ENCODE measurements at regions not wholly inside any gene's neighbourhood (a gene's known extent, or its start where the extent isn't known, plus 50 kb on each side); places are given as distances from the start of the nearest gene placed in this dataset.

DNA sequence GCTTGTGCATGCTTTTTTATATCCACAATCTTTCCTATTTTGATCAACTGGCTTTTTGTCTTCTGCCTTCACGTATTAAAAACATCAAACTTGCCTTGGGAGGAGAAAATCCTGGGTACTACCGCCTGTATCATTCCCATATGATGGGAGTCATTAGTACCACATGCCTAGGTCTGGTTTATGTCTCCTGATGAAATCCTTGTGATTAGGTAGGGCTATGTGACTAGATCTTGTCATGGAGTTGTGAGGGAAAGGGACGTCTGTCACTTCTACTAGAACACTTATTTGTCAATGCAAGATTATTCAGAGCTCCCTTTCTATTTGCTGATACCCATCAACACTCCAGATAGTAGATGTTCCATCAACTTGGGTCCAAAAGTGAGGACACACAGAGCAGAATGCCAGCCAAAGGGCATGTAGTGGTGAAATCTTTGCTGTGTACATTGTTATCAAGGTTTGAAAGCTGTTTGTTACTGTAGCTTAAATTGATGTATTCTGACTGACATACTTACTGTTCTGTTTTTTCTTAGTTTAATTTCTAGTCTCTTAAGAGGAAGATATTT, 621.8 kb upstream of the NR5A2 start:
- Histone ChIP-seq H3K27ac (no peak overlapping the region), H3K27me3 (no peaks in the 10 kb centered on the region), H3K4me3 (no peak overlapping the region), H3K4me1 (no peaks in the 10 kb centered on the region), H3K36me3 (replicated peaks in 1 of 2; ENCODE audit: insufficient read depth in 1 of 2, low read depth in 2 of 2) (no peaks in the 10 kb centered on the region), H3K9me3 (no peaks in the 10 kb centered on the region)
- intact Hi-C loops (cut with DNase I): no loop called here
- ATAC-seq (no peak), DNase-seq (no peak)
- TF ChIP-seq, protein P1, sequence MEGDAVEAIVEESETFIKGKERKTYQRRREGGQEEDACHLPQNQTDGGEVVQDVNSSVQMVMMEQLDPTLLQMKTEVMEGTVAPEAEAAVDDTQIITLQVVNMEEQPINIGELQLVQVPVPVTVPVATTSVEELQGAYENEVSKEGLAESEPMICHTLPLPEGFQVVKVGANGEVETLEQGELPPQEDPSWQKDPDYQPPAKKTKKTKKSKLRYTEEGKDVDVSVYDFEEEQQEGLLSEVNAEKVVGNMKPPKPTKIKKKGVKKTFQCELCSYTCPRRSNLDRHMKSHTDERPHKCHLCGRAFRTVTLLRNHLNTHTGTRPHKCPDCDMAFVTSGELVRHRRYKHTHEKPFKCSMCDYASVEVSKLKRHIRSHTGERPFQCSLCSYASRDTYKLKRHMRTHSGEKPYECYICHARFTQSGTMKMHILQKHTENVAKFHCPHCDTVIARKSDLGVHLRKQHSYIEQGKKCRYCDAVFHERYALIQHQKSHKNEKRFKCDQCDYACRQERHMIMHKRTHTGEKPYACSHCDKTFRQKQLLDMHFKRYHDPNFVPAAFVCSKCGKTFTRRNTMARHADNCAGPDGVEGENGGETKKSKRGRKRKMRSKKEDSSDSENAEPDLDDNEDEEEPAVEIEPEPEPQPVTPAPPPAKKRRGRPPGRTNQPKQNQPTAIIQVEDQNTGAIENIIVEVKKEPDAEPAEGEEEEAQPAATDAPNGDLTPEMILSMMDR (IDR thresholded peaks at IDR 0.05): no peak
- TF ChIP-seq POLR2A (IDR thresholded peaks at IDR 0.05): no peak
- 61 to 63% methylated on average over 3 of the region's 3 CpGs for WGBS, 2 donors

DNA sequence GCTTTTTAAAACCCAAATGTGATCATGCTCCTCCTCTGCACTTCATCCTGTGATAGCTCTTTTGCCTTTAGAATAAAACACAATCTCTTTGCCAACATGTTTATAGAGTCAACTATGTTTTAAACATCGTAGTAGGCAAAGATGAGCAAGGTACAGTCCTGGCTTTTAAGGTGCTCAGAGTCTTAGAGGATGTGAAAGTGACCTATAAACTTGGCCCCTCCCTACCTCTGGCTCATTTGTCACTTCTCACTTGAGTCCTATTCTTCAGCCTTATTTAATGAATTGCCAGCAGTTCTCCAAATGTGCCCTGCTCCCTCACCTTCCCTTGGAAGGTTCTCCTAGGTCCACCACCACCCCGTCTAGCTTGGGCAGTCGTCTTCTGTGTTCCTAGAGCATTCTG, 617.0 kb upstream of the NR5A2 start:
- Histone ChIP-seq H3K27me3 (no peaks in the 10 kb centered on the region), H3K4me3 (no peak overlapping the region), H3K27ac (no peak overlapping the region), H3K9me3 (no peaks in the 10 kb centered on the region), H3K4me1 (no peaks in the 10 kb centered on the region), H3K36me3 (replicated peaks in 1 of 2; ENCODE audit: insufficient read depth in 1 of 2, low read depth in 2 of 2) (no peaks in the 10 kb centered on the region)
- ATAC-seq (no peak), DNase-seq (no peak)
- TF ChIP-seq, protein P1 (IDR thresholded peaks at IDR 0.05): no peak
- TF ChIP-seq POLR2A (IDR thresholded peaks at IDR 0.05): no peak
- WGBS, 2 donors: 68 to 76% methylated on average over 3 of the region's 3 CpGs
- intact Hi-C loops (cut with DNase I): no loop called here

DNA sequence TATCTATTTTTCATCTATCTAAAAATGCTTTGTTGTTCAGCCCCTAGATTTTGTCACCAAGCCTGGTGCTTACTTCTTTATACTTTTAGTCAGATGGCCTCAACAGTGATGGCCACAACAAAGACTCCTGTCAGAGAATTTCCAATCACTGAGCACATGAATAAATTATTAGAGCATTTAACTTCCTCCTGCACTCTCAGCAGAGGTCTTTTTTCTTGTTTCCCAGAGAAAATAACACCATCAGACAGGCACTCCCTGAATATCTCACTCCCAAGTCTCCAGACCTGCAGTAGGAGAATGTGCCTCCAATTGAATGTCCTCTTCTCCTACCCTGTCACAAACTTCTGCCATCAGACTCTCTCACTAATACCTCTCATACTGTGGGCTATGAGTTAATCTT, 616.0 kb upstream of the NR5A2 start:
- H3K4me1 ChIP-seq: no peaks in the 10 kb centered on the region
- DNase-seq: no peak
- no peak overlapping the region for H3K27ac ChIP-seq
- H3K9me3 ChIP-seq: no peaks in the 10 kb centered on the region
- intact Hi-C loops (cut with DNase I): no loop called here
- TF ChIP-seq, protein P1 (IDR thresholded peaks at IDR 0.05): no peak
- no peak for TF ChIP-seq POLR2A (IDR thresholded peaks at IDR 0.05)
- ATAC-seq: no peak
- no peaks in the 10 kb centered on the region for H3K27me3 ChIP-seq
- H3K36me3 ChIP-seq (replicated peaks in 1 of 2; ENCODE audit: insufficient read depth in 1 of 2, low read depth in 2 of 2): no peaks in the 10 kb centered on the region
- no peak overlapping the region for H3K4me3 ChIP-seq

DNA sequence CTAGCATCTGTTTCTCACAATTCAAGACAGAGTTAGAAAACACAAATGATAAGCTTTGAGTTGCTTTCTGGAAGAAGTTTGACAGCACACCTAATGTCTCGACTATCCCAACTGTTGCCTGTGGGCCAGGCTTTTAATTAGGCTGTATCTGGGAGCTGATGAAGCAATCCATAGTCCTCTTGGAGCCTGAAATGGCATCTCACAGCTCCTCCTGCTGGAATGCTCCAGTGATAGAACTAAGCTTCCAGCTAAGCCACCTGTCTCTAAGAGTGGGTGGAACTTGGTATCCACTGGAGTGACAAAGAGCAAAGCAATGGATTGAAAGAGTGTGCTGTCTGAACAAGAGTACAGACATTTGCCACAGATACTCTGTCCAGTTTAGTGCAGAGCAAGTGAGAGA, 605.3 kb upstream of the NR5A2 start:
- Histone ChIP-seq H3K36me3 (replicated peaks in 1 of 2; ENCODE audit: insufficient read depth in 1 of 2, low read depth in 2 of 2) (no peaks in the 10 kb centered on the region), H3K4me1 (no peaks in the 10 kb centered on the region), H3K4me3 (no peak overlapping the region), H3K27ac (no peak overlapping the region), H3K27me3 (no peaks in the 10 kb centered on the region), H3K9me3 (no peaks in the 10 kb centered on the region)
- TF ChIP-seq, protein P1 (IDR thresholded peaks at IDR 0.05): peak in 2 of 7 experiments; percentile 18 to 24
- TF ChIP-seq POLR2A (IDR thresholded peaks at IDR 0.05): no peak
- intact Hi-C loops (cut with DNase I): no loop called here
- WGBS, 2 donors: 29 to 38% methylated on average over 1 of the region's 1 CpG
- ATAC-seq: no peak
- peak in 2 of 4 donors; percentile 2 to 7 for DNase-seq

DNA sequence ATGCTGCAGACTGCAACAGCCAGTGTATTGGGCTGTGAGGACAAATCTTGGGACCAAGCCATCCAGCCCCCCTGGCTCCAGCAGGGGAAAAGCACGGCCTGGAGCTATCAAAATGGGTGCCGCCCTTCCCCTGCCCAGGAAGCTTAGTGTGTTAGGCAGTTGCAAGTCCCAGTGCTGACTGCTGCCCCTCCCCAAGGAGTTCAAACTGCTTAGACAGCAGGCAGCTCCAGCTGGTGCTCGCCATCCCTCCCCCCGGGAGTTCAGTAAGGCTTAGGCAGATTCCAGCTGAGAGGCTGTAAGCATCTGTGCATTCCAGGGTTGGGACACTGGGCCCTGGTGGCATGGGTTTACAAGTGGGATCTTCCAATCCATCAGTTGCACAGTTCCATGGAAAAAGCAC, 579.6 kb upstream of the NR5A2 start:
- TF ChIP-seq, protein P1 (IDR thresholded peaks at IDR 0.05): no peak
- no peak for TF ChIP-seq POLR2A (IDR thresholded peaks at IDR 0.05)
- Histone ChIP-seq H3K27ac (peak overlapping the region; percentile 61 to 85 (median 76)), H3K4me3 (no peak overlapping the region), H3K4me1 (peaks cover 32% of the 10 kb centered on the region), H3K36me3 (replicated peaks in 1 of 2; ENCODE audit: insufficient read depth in 1 of 2, low read depth in 2 of 2) (no peaks in the 10 kb centered on the region), H3K9me3 (no peaks in the 10 kb centered on the region), H3K27me3 (no peaks in the 10 kb centered on the region)
- 70 to 85% methylated on average over 3 to 4 of the region's 4 CpGs for WGBS, 2 donors
- peak in 1 of 4 donors; percentile 14 for DNase-seq
- peak; percentile 25 for ATAC-seq
- intact Hi-C loops (cut with DNase I): no loop called here
